ENCODE measurements at regions not wholly inside any gene's neighbourhood (a gene's known extent, or its start where the extent isn't known, plus 50 kb on each side); places are given as distances from the start of the nearest gene placed in this dataset.

DNA sequence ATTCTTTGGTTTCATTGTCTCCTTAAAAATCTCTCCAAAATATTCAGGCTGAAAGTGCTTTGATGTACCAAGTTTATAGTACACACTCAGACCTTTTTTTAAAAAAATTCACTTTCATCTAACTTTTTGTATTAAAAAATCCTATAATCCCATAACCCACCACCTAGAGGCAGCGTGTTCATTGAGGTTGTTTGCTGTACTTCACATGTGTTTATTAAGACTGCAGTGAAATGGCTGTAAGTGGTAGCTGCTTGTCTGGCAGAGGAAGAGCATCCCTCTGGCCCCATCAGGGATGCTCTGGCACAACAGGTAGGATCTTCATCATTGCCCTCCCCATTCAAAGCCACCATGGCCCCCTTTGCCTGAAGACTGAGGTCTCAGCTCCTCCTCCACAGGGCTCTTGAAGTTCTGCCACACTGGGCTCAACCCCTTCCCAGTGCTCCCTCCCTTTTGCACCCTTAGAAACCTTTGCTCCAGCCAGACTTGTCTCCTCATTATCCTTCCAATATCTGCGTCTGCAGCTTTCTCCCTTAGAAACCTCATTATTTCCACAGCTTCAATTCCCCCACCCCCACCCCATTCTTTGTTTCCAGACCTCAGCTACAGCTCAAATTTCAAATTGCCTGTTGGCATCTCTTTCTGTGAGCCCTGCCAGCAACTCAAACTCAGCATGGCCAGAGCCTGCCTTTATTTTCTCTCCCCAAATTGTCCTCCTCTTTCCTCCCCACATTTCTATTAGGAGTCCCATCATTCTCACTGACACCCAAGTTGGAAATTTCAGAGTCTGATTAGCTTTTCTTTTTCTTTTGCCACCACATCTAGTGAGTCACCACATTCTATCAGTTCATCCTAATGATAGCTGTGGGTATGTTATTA is 369.6 kb upstream of the USP24 start:
- Histone ChIP-seq H2AFZ (replicated peaks) (no peak overlapping the region), H3K27me3 (no peaks in the 10 kb centered on the region), H3K27ac (no peak overlapping the region), H3K4me1 (peaks cover 21% of the 10 kb centered on the region), H3F3A (ENCODE audit: low read depth) (peaks cover 7% of the 10 kb centered on the region), H3K79me2 (ENCODE audit: low read depth) (no peaks in the 10 kb centered on the region), H3K4me2 (peak overlapping the region; percentile 67), H3K9ac (no peak overlapping the region), H3K9me3 (ENCODE audit: low read depth) (no peaks in the 10 kb centered on the region), H3K36me3 (no peaks in the 10 kb centered on the region), H4K20me1 (ENCODE audit: low read depth) (no peaks in the 10 kb centered on the region), H3K4me3 (no peak overlapping the region)
- H3K27me3 Mint-ChIP-seq (ENCODE audit: insufficient read depth, low read depth), result no peaks in the 10 kb centered on the region
- H3K4me1 Mint-ChIP-seq, result peaks cover 22% of the 10 kb centered on the region
- no peak overlapping the region for H3K4me3 Mint-ChIP-seq
- H3K27ac Mint-ChIP-seq, result peak overlapping the region; percentile 74
- TF ChIP-seq EZH2phosphoT487 (IDR thresholded peaks at IDR 0.05), result no peak
- TF ChIP-seq, protein P1, sequence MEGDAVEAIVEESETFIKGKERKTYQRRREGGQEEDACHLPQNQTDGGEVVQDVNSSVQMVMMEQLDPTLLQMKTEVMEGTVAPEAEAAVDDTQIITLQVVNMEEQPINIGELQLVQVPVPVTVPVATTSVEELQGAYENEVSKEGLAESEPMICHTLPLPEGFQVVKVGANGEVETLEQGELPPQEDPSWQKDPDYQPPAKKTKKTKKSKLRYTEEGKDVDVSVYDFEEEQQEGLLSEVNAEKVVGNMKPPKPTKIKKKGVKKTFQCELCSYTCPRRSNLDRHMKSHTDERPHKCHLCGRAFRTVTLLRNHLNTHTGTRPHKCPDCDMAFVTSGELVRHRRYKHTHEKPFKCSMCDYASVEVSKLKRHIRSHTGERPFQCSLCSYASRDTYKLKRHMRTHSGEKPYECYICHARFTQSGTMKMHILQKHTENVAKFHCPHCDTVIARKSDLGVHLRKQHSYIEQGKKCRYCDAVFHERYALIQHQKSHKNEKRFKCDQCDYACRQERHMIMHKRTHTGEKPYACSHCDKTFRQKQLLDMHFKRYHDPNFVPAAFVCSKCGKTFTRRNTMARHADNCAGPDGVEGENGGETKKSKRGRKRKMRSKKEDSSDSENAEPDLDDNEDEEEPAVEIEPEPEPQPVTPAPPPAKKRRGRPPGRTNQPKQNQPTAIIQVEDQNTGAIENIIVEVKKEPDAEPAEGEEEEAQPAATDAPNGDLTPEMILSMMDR (IDR thresholded peaks at IDR 0.05), result no peak
- no peaks in the 10 kb centered on the region for H3K36me3 Mint-ChIP-seq
- H3K9me3 Mint-ChIP-seq, result no peaks in the 10 kb centered on the region
- peak; percentile 53 for DNase-seq (ENCODE audit: low spot score)

DNA sequence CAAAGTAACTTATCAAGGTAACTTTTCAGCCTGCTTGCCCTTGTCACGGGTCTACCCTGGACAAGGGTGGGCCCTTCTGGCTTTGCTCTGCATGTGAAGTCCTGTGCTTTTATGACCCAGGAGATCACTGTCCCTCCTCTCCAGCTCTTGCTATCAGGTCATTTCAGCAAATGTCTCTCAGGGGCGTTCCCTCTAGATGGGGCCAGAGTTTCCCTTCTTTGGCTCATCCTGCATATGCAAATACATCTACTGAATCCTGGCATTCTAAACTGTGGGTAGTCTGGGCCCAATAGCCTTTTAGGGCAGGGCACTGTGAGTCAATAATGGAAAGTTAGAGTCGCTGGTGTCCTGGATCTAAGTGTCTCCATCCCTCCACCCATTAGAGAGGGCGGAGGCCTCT is 366.9 kb upstream of the USP24 start:
- H3K27me3 ChIP-seq, result no peaks in the 10 kb centered on the region
- Mint-ChIP-seq H3K27ac (no peak overlapping the region), H3K4me3 (no peak overlapping the region), H3K4me1 (peaks cover 19% of the 10 kb centered on the region), H3K36me3 (no peaks in the 10 kb centered on the region), H3K27me3 (ENCODE audit: insufficient read depth, low read depth) (no peaks in the 10 kb centered on the region), H3K9me3 (no peaks in the 10 kb centered on the region)
- no peak overlapping the region for H3K9ac ChIP-seq
- peaks cover 7% of the 10 kb centered on the region for H3F3A ChIP-seq (ENCODE audit: low read depth)
- no peak overlapping the region for H3K27ac ChIP-seq
- H3K4me1 ChIP-seq, result peaks cover 16% of the 10 kb centered on the region
- H3K36me3 ChIP-seq, result no peaks in the 10 kb centered on the region
- H3K9me3 ChIP-seq (ENCODE audit: low read depth), result no peaks in the 10 kb centered on the region
- TF ChIP-seq, protein P1 (IDR thresholded peaks at IDR 0.05), result no peak
- TF ChIP-seq EZH2 (IDR thresholded peaks at IDR 0.05) (no peak), EZH2phosphoT487 (IDR thresholded peaks at IDR 0.05) (no peak)
- DNase-seq (ENCODE audit: low spot score), result no peak
- no peak overlapping the region for H3K4me2 ChIP-seq
- H3K4me3 ChIP-seq, result no peak overlapping the region
- H2AFZ ChIP-seq (replicated peaks), result no peak overlapping the region
- no peaks in the 10 kb centered on the region for H4K20me1 ChIP-seq (ENCODE audit: low read depth)
- H3K79me2 ChIP-seq (ENCODE audit: low read depth), result no peaks in the 10 kb centered on the region

DNA sequence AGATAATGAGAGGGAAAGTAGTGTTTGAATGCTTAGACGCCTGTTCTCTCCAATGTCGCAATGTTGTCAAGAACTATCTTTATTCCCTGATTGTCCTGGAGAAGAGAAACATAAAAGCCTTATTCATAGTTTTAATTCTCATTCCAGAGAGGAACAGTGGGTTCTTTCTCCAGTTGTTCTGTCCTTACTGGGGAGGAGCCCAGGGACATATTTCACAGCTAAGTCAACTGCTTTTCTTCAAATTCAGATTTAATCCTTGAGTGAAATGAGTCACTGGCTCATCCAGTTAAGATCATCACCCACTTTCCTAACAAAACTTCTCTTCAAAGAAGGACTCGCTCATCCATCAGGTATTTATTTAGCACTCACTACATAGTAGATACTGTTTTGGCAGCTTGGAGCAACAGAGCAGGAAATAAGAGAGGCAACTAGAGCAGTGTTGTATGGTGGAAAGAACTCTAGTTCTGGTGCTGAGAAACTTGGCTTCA is 365.7 kb upstream of the USP24 start:
- H3K36me3 ChIP-seq, result no peaks in the 10 kb centered on the region
- no peaks in the 10 kb centered on the region for H4K20me1 ChIP-seq (ENCODE audit: low read depth)
- no peak overlapping the region for H3K4me3 Mint-ChIP-seq
- peaks cover 7% of the 10 kb centered on the region for H3F3A ChIP-seq (ENCODE audit: low read depth)
- no peak overlapping the region for H3K4me3 ChIP-seq
- no peak overlapping the region for H3K4me2 ChIP-seq
- H3K4me1 ChIP-seq, result peaks cover 16% of the 10 kb centered on the region
- no peak overlapping the region for H3K27ac Mint-ChIP-seq
- no peak overlapping the region for H3K27ac ChIP-seq
- no peaks in the 10 kb centered on the region for H3K27me3 Mint-ChIP-seq (ENCODE audit: insufficient read depth, low read depth)
- no peaks in the 10 kb centered on the region for H3K79me2 ChIP-seq (ENCODE audit: low read depth)
- TF ChIP-seq, protein P1 (IDR thresholded peaks at IDR 0.05), result no peak
- TF ChIP-seq EZH2 (IDR thresholded peaks at IDR 0.05) (no peak), EZH2phosphoT487 (IDR thresholded peaks at IDR 0.05) (no peak)
- H3K9me3 ChIP-seq (ENCODE audit: low read depth), result no peaks in the 10 kb centered on the region
- H3K4me1 Mint-ChIP-seq, result peaks cover 19% of the 10 kb centered on the region
- H3K9ac ChIP-seq, result no peak overlapping the region
- no peak for DNase-seq (ENCODE audit: low spot score)
- no peaks in the 10 kb centered on the region for H3K9me3 Mint-ChIP-seq
- H3K36me3 Mint-ChIP-seq, result no peaks in the 10 kb centered on the region
- no peak overlapping the region for H2AFZ ChIP-seq (replicated peaks)
- no peaks in the 10 kb centered on the region for H3K27me3 ChIP-seq

Data from neural progenitor cell (in vitro differentiated cells).